ENCODE measurements at regions not wholly inside any gene's neighbourhood (a gene's known extent, or its start where the extent isn't known, plus 50 kb on each side); places are given as distances from the start of the nearest gene placed in this dataset.
"Not testable (repeated sequence)": the region's sequence is repeated elsewhere in the genome, so short reads cannot be mapped to it uniquely, and the experiment has no call there.

- no peak for DNase-seq
Observed at GRCh38 chr6:71056656-71057055, 99.8 kb upstream of the B3GAT2 start.

DNA sequence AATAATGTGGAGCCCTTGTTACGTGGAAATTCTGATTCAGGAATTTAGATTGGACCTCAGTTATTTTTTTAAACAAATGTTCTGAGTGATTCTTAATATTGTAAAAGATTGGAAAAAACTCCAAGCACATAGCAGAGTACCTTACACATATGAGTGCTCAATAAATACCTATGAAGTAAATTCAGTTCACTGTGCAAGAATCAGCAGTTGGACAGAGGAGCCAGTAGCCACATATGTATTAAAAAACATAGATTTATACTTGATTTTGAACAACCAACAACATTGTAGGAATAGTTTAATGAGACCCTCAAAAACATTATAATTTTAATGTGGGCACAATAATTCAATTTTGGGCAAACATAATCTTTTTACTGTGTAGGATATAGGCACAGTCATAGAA lies 109.3 kb upstream of the B3GAT2 start:
- no peak for DNase-seq

DNA sequence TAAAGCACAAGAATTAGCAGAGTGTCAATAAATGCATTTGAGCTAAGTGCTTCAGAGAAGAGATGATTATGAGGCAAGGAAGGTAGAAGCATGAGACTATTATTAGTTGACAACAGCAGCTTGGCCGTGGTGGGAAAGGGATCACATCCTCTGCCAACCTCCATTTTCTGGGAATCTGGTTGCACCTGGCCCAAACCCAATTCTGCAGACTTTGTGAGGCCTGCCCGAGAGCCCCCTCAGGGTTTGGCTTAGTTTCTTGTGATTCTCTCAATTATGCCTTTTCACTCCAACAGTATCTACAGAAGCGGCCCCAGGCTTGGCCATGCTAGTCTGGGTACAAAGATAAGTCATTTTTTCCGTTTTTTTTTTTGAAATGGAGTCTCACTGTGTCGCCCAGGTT lies 111.0 kb upstream of the B3GAT2 start:
- no peak for DNase-seq

GRCh38 chr6:71072508-71072907 lies 115.6 kb upstream of the B3GAT2 start:
- DNase-seq: no peak

DNA sequence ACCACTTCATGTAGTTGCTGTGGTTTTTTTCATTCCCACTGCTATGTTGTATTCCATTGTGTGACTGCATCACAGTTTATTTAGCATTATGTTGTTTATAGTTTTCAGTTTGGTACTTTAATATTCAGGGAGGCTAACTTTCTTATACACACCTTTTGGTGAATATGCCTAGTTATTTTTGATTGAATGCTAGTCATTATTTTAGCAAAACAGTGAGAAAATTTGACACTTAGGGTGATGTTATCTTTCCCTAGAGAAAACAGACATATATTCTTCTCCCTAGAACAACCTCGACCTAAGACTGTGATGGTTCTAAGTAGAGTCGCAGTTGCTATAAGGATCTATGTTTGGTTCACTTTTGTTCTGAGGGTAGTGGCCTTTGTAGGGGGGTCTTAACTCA lies 120.8 kb upstream of the B3GAT2 start:
- no peak for DNase-seq

DNA sequence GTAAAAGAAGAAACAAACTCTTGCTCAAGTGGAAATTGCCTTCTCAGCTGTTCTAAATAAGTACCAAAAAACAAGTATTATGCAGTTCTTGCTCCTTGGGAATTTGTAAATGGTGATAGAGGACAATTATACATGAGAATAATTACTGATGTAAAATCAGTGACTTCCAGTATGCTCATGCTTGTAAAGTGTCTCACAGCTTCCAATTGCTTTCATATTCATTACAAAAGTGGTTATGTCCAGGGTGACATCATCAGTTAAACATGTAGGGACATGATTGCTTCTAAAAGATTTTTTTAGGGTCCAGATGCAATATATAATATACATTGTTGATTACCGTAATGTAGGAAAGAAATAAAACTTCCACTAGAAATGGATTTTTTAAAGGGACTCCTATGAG lies 122.8 kb upstream of the B3GAT2 start:
- no peak for DNase-seq

GRCh38 chr6:71080133-71080532 lies 123.3 kb upstream of the B3GAT2 start:
- DNase-seq: no peak

DNA sequence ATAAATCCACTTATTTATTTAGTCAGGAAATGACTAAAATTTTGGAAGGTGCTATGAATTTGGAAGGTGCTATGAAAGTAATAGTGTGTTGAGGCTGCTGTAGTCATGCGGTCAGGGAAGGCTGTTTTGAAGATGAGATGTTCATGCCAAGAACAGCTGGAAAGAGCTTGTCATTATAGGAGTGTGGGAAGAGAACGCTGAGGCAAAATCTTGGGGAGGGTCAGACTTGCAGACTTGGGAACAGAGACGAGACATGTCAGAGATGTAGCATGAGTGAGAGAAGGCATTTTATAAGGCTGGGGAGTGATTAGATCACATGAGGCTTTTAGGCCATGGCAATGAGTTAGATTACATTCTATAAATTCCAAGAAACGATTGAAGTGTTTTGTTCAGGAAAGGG lies 124.0 kb upstream of the B3GAT2 start:
- DNase-seq: no peak

- no peak for DNase-seq
Observed at GRCh38 chr6:71082033-71082650, 125.3 kb upstream of the B3GAT2 start.

- no peak for DNase-seq
Observed at GRCh38 chr6:71083308-71083820, 126.5 kb upstream of the B3GAT2 start.

GRCh38 chr6:71088166-71088565 lies 131.3 kb upstream of the B3GAT2 start:
- no peak for DNase-seq

DNA sequence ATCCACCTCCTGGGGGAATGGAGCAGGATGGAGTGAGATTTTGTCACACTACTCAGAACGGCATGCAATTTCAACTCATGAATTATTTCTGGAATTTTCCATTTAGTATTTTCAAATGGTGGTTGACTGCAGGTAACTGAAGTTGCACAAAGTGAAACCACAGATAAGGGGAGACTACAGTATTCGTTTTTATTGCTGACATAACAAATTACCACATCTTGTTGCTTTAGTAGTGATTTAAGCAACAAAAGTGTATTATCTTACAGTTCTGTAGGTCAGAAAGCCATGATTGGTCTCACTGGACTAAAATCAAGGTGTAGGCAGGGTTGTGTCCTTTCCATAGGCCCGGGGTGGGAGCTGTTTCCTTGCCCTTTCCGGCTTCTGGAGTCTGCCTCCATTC lies 133.4 kb upstream of the B3GAT2 start:
- DNase-seq: no peak

GRCh38 chr6:71091167-71091566 lies 134.3 kb upstream of the B3GAT2 start:
- no peak for DNase-seq

GRCh38 chr6:71091956-71092355 lies 135.1 kb upstream of the B3GAT2 start:
- DNase-seq: no peak

DNA sequence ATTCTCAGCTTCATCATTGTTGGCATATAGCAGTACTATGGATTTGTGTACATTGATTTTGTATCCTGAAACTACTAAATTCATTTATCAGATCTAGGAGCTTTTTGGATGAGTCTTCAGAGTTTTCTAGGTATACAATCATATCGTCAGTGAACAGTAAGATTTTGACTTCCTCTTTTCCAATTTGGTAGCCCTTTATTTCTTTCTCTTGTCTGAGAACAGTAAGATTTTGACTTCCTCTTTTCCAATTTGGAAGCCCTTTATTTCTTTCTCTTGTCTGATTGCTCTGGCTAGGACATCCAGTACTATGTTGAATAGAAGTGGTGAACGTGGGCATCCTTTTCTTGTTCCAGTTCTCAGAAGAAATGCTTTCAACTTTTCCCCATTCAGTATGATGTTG lies 140.4 kb upstream of the B3GAT2 start:
- DNase-seq: not testable (repeated sequence)

DNA sequence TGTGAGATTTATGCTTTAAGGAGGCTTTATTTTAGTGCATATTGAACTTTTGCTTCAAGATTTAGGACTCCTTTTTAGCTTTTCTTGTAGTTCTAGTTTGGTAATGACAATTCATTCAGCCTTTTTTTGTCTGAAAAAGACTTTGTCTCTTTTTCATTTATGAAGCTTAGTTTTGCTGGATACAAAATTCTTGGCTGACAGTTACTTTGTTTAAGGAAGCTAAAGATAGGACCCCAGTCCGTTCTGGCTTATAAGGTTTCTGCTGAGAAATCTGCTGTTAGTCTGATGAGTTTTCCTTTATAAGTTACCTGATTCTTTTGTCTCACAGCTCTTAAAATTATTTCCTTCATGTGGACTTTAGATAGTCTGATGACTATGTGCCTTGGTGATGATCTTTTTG lies 142.8 kb upstream of the B3GAT2 start:
- DNase-seq: no peak

DNA sequence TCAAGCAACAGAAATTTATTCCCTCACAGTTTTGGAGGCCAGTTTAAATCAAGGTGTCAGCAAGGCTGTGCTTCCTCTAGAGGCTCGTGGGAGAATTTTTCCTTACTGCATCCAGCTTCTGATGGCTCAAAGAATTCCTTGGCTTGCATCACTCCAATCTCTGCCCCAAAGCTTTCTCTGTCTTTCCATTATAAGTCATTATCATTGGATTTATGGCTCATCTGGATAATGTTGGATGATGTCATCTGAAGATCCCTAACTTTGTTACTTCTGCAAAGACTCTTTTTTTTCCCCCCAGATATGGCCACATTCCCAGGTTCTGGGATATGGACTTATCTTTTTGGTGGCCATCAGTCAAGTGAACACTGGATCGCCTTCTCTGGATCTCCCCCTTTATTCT lies 146.3 kb upstream of the B3GAT2 start:
- no peak for DNase-seq

DNA sequence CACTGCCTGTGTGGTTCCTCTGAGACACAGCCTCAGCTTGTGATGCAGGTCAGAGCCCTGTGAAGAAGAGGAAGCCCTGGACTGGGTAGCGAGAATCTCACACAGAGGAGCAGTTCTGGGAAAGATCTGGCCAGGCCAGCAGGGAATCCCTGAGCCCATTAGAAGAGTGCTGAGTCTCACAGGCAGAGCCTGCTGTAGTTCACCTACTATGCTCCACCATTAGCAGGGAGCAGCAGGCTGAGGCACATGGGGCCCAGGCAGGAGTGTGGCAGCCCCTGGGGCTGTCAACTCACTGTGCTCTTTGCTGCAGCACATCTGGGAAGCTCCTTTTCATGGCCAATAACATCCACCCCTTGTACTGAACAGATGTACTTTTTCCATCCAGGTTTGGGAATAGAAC lies 146.8 kb upstream of the B3GAT2 start:
- DNase-seq: no peak

DNA sequence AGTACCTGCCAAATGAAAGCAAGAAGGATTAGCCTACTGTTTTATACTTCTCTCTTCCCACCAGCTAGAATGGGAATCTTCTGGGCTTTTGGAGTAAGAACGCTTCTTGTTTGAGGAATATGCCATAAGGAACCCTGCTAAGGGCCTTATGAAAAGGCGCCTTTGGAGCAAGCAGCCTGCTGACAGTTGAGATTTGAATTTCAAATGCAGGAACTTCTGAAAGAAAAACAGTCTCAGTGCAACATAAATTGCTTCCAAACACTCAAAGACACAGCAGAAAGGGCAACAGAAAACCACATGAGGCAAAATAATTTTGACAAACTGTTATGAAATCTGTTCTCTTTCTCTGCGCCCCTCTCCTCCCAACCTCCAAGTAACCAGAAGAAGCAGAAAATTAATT lies 149.4 kb upstream of the B3GAT2 start:
- no peak for DNase-seq

- DNase-seq: no peak
Observed at GRCh38 chr6:71107911-71108420, 151.1 kb upstream of the B3GAT2 start.

DNA sequence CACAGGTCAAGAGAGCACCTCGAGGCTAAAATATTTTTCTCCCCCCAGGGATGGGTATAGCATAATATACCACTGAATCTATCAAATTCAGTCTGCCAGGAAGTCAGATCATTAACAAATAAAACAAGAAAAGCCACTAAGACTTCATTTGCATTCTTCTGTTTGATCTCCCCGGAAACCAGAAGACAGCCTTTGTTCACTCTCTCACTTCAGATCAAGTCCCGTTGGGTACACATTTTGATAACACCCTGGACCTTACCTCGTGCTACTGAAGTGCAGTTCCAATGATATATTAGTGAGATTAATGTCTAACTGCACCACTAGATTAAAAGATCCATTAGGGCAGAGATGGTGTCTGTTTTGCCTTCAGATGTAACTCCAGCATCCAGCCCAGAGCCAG lies 157.7 kb upstream of the B3GAT2 start:
- no peak for DNase-seq

GRCh38 chr6:71114986-71115385 lies 158.1 kb upstream of the B3GAT2 start:
- DNase-seq: no peak

GRCh38 chr6:71119560-71119959 lies 162.7 kb upstream of the B3GAT2 start:
- no peak for DNase-seq

DNA sequence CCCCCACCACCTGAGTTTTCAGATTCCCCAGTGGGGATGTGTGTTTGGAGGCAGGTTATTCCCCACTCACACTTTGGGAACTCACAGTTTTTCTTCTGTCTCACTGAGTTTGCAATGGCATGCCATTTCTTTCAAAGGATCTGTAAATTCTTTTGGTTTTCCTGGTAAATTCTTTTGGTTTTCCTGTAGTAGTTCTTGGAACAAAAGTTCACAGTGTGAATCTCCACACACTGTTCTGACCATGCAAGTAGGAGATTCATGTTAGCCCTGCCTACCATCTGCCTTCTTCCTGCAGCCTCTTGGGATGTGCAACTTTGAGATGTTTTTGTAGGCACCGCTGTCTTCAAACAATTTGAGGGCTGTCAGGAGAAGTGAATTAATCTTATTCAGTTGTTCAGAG lies 165.6 kb upstream of the OGFRL1 start:
- DNase-seq: no peak

GRCh38 chr6:71124340-71124739 lies 164.3 kb upstream of the OGFRL1 start:
- DNase-seq: no peak

Measured in NCI-H2029 (cell line).